NB4 (cell line): ENCODE measurements at regions not wholly inside any gene's neighbourhood (a gene's known extent, or its start where the extent isn't known, plus 50 kb on each side); places are given as distances from the start of the nearest gene placed in this dataset.

ENCODE experiments used
- DNase-seq: peaks from one replicate; pipeline ENCODE4 v3.0.0; 2010; ENCODE audit warnings: low read depth
- H3K4me3 ChIP-seq: one replicate; pipeline ENCODE4 v1.5.1; 2011; ENCODE audit warnings: mild to moderate bottlenecking, low read depth, low read length, moderate library complexity
- CTCF ChIP-seq: IDR thresholded peaks from one replicate; pipeline ENCODE4 v1.5.1; 2012; ENCODE audit warnings: low read depth, low read length
- MAX ChIP-seq: IDR thresholded peaks from 2 replicates; pipeline ENCODE4 v1.6.1; 2011; ENCODE audit warnings: low read depth, low read length
- MYC ChIP-seq: IDR thresholded peaks from 2 replicates; pipeline ENCODE4 v1.6.1; 2011; ENCODE audit warnings: low read depth, low read length
- POLR2A ChIP-seq: IDR thresholded peaks from 2 replicates; pipeline ENCODE4 v1.6.1; 2011; ENCODE audit warnings: mild to moderate bottlenecking; ENCODE audit not compliant: insufficient read length; ENCODE audit errors: extremely low read depth

DNA sequence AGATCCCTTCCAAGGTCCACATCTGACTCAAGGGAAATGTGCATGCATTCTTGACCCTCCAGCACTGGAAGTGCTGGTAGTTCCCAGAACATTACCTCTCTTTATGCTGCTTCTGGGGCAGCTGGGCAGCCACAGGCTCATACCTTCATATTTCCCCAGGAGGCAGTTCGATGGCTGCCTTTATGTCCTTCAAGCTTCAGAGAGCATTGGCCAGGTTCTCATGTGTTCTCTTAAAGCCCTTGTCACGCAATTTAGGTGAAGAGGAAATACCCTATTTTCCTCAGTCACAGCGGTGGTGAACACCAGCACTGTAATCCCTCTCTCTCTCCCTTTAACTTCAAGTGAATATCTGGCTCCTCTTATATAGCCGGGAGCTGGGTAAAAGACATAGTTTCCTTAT lies 134.3 kb downstream of the MID1IP1 start:
- no peak overlapping the region for H3K4me3 ChIP-seq
- TF ChIP-seq POLR2A (no peak), MAX (no peak), CTCF (no peak)
- DNase-seq = no peak

GRCh38 chrX:38937400-38937799 lies 136.1 kb downstream of the MID1IP1 start:
- no peak overlapping the region for H3K4me3 ChIP-seq
- DNase-seq = no peak
- no peak for TF ChIP-seq MYC
- TF ChIP-seq POLR2A = no peak
- no peak for TF ChIP-seq MAX
- no peak for TF ChIP-seq CTCF

- no peak for TF ChIP-seq MYC
- no peak for TF ChIP-seq CTCF
- no peak for TF ChIP-seq POLR2A
- no peak for TF ChIP-seq MAX
- DNase-seq = no peak
- no peak overlapping the region for H3K4me3 ChIP-seq
Measured at GRCh38 chrX:38937926-38938325, 136.7 kb downstream of the MID1IP1 start.

GRCh38 chrX:38939067-38939466 lies 137.8 kb downstream of the MID1IP1 start:
- no peak overlapping the region for H3K4me3 ChIP-seq
- no peak for DNase-seq
- TF ChIP-seq POLR2A (no peak), CTCF (no peak), MAX (no peak), MYC (no peak)

GRCh38 chrX:38940547-38940946 lies 139.3 kb downstream of the MID1IP1 start:
- TF ChIP-seq MYC = no peak
- no peak for TF ChIP-seq POLR2A
- no peak for TF ChIP-seq MAX
- no peak for TF ChIP-seq CTCF
- DNase-seq = no peak

DNA sequence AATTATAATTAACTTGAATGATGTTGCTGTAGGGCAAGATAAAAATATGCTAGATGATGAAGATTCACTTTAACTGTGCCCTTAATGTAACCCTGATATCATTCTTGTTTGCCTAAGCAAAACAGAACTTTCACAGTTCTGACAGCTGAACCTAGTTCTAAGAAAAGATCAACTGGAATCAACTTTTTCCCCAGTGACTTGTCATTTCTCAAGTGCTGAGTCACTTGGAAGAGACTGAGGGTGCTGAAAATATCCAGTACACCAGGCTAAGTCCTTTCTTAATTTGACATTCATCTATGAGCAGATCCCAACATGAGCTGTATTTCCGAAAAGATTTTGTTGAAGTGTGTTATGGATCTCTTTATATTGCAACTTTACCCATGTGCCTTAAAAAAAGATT lies 140.4 kb downstream of the MID1IP1 start:
- H3K4me3 ChIP-seq = no peak overlapping the region
- no peak for DNase-seq
- TF ChIP-seq POLR2A (no peak), MYC (no peak), MAX (no peak), CTCF (no peak)

More at GRCh38 chrX:38940547-38940946, 139.3 kb downstream of the MID1IP1 start:
- no peak overlapping the region for H3K4me3 ChIP-seq
